BE2C (cell line): ENCODE measurements at regions not wholly inside any gene's neighbourhood (a gene's known extent, or its start where the extent isn't known, plus 50 kb on each side); places are given as distances from the start of the nearest gene placed in this dataset.
"Not testable (repeated sequence)": the region's sequence is repeated elsewhere in the genome, so short reads cannot be mapped to it uniquely, and the experiment has no call there.

Source experiments
- DNase-seq: peaks from one replicate; pipeline ENCODE4 v3.0.0-alpha.2; 2020
- H3K27me3 ChIP-seq: fragments of 250-450 bp; sonication (Bioruptor Pico); 2 replicates; pipeline ENCODE4 v1.5.1; 2020; ENCODE audit warnings: mild to moderate bottlenecking
- H3K36me3 ChIP-seq: fragments of 250-450 bp; sonication (Bioruptor Pico); 2 replicates; pipeline ENCODE4 v1.5.1; 2020; ENCODE audit warnings: mild to moderate bottlenecking
- H3K4me1 ChIP-seq: fragments of 250-450 bp; sonication (Bioruptor Pico); 2 replicates; pipeline ENCODE4 v1.5.1; 2020
- H3K4me3 ChIP-seq: 2 replicates; pipeline ENCODE4 v1.5.1; 2011; ENCODE audit warnings: low read depth, low read length
- H3K9me3 ChIP-seq: fragments of 250-450 bp; sonication (Bioruptor Pico); 2 replicates; pipeline ENCODE4 v1.5.1; 2020
- CTCF ChIP-seq: IDR thresholded peaks from 2 replicates; pipeline ENCODE4 v1.5.1; 2012; ENCODE audit warnings: mild to moderate bottlenecking, low read depth, low read length

GRCh38 chr2:49309461-49309860 is 155.1 kb upstream of the FSHR start:
- TF ChIP-seq CTCF: no peak
- H3K27me3 ChIP-seq: no peaks in the 10 kb centered on the region
- no peaks in the 10 kb centered on the region for H3K9me3 ChIP-seq
- no peak for DNase-seq
- no peaks in the 10 kb centered on the region for H3K36me3 ChIP-seq
- no peak overlapping the region for H3K4me3 ChIP-seq
- H3K4me1 ChIP-seq: no peaks in the 10 kb centered on the region

GRCh38 chr2:49306925-49307324 is 152.6 kb upstream of the FSHR start:
- Histone ChIP-seq H3K9me3 (no peaks in the 10 kb centered on the region), H3K4me1 (no peaks in the 10 kb centered on the region), H3K4me3 (no peak overlapping the region), H3K36me3 (no peaks in the 10 kb centered on the region), H3K27me3 (no peaks in the 10 kb centered on the region)
- TF ChIP-seq CTCF: no peak
- no peak for DNase-seq

- H3K9me3 ChIP-seq, H3K4me1 ChIP-seq, H3K4me3 ChIP-seq, DNase-seq, H3K27me3 ChIP-seq, H3K36me3 ChIP-seq: not testable (repeated sequence)
These were observed 144.4 kb upstream of the FSHR start for GRCh38 chr2:49298693-49299092.

- Histone ChIP-seq H3K27me3 (no peaks in the 10 kb centered on the region), H3K36me3 (no peaks in the 10 kb centered on the region), H3K4me3 (no peak overlapping the region), H3K4me1 (no peaks in the 10 kb centered on the region), H3K9me3 (no peaks in the 10 kb centered on the region)
- DNase-seq: no peak
- no peak for TF ChIP-seq CTCF
These were observed 143.9 kb upstream of the FSHR start for GRCh38 chr2:49298230-49298629.

GRCh38 chr2:49296107-49296867 is 142.0 kb upstream of the FSHR start:
- no peaks in the 10 kb centered on the region for H3K36me3 ChIP-seq
- no peak for TF ChIP-seq CTCF
- no peak for DNase-seq

GRCh38 chr2:49294225-49294624 is 139.9 kb upstream of the FSHR start:
- H3K4me1 ChIP-seq: no peaks in the 10 kb centered on the region
- no peaks in the 10 kb centered on the region for H3K36me3 ChIP-seq
- no peaks in the 10 kb centered on the region for H3K27me3 ChIP-seq
- DNase-seq: no peak
- TF ChIP-seq CTCF: no peak
- no peaks in the 10 kb centered on the region for H3K9me3 ChIP-seq
- H3K4me3 ChIP-seq: no peak overlapping the region

More at GRCh38 chr2:49296107-49296867, 142.0 kb upstream of the FSHR start:
- Histone ChIP-seq H3K27me3 (no peaks in the 10 kb centered on the region), H3K9me3 (no peaks in the 10 kb centered on the region), H3K4me1 (no peaks in the 10 kb centered on the region), H3K4me3 (no peak overlapping the region)

GRCh38 chr2:49291619-49292018 is 137.3 kb upstream of the FSHR start:
- TF ChIP-seq CTCF: no peak
- Histone ChIP-seq H3K36me3 (no peaks in the 10 kb centered on the region), H3K27me3 (no peaks in the 10 kb centered on the region), H3K4me1 (no peaks in the 10 kb centered on the region), H3K4me3 (no peak overlapping the region), H3K9me3 (no peaks in the 10 kb centered on the region)
- no peak for DNase-seq
